ENCODE measurements at regions not wholly inside any gene's neighbourhood (a gene's known extent, or its start where the extent isn't known, plus 50 kb on each side); places are given as distances from the start of the nearest gene placed in this dataset.

GRCh38 chr9:90044263-90044662 is 439.5 kb downstream of the GADD45G start:
- TF ChIP-seq CTCF (IDR thresholded peaks at IDR 0.05; ENCODE audit: low read length, missing control alignments) = no peak
- no peak overlapping the region for H3K4me3 ChIP-seq (replicated peaks; ENCODE audit: low read depth, low read length)
- DNase-seq (ENCODE audit: low read depth) = no peak

GRCh38 chr9:90044710-90045151 is 439.9 kb downstream of the GADD45G start:
- TF ChIP-seq CTCF (IDR thresholded peaks at IDR 0.05; ENCODE audit: low read length, missing control alignments) = no peak
- no peak overlapping the region for H3K4me3 ChIP-seq (replicated peaks; ENCODE audit: low read depth, low read length)
- no peak for DNase-seq (ENCODE audit: low read depth)

- no peak overlapping the region for H3K4me3 ChIP-seq (replicated peaks; ENCODE audit: low read depth, low read length)
- TF ChIP-seq CTCF (IDR thresholded peaks at IDR 0.05; ENCODE audit: low read length, missing control alignments) = no peak
- no peak for DNase-seq (ENCODE audit: low read depth)
These were observed 441.6 kb downstream of the GADD45G start for GRCh38 chr9:90046317-90046861.

- no peak overlapping the region for H3K4me3 ChIP-seq (replicated peaks; ENCODE audit: low read depth, low read length)
- TF ChIP-seq CTCF (IDR thresholded peaks at IDR 0.05; ENCODE audit: low read length, missing control alignments) = no peak
- no peak for DNase-seq (ENCODE audit: low read depth)
These were observed 443.0 kb downstream of the GADD45G start for GRCh38 chr9:90047828-90048227.

- no peak for TF ChIP-seq CTCF (IDR thresholded peaks at IDR 0.05; ENCODE audit: low read length, missing control alignments)
- DNase-seq (ENCODE audit: low read depth) = no peak
- no peak overlapping the region for H3K4me3 ChIP-seq (replicated peaks; ENCODE audit: low read depth, low read length)
These were observed 447.6 kb downstream of the GADD45G start for GRCh38 chr9:90052366-90052765.

GRCh38 chr9:90053027-90053426 is 448.2 kb downstream of the GADD45G start:
- DNase-seq (ENCODE audit: low read depth) = no peak
- H3K4me3 ChIP-seq (replicated peaks; ENCODE audit: low read depth, low read length) = no peak overlapping the region
- peak; percentile 8 for TF ChIP-seq CTCF (IDR thresholded peaks at IDR 0.05; ENCODE audit: low read length, missing control alignments)

- DNase-seq (ENCODE audit: low read depth) = no peak
- TF ChIP-seq CTCF (IDR thresholded peaks at IDR 0.05; ENCODE audit: low read length, missing control alignments) = no peak
- H3K4me3 ChIP-seq (replicated peaks; ENCODE audit: low read depth, low read length) = no peak overlapping the region
These were observed 450.0 kb downstream of the GADD45G start for GRCh38 chr9:90054810-90055209.
